ENCODE measurements at regions not wholly inside any gene's neighbourhood (a gene's known extent, or its start where the extent isn't known, plus 50 kb on each side); places are given as distances from the start of the nearest gene placed in this dataset.
"Not testable (repeated sequence)": the region's sequence is repeated elsewhere in the genome, so short reads cannot be mapped to it uniquely, and the experiment has no call there.

DNA sequence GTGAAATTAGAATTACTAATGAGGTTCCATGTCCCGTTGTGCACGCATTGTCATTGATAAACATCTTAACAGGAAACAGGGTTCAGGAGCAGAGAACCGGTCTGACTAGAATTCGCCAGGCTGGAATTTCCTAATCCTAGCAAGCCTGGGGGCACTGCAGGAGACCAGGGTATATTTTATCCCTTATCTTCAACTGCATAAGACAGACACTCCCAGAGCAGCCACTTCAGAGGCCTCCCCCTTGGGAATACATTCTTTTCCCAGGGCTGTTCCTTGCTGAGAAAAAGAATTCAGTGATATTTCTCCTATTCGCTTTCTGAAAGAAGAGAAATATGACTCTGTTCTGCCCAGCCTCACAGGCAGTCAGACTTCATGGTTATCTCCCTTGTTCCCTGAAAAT is 416.6 kb upstream of the HTR2C start:
- H3K4me3 ChIP-seq (ENCODE audit: low read depth, low read length); H3K4me1 ChIP-seq (ENCODE audit: control insufficient read depth, insufficient read depth, low read length); H3K36me3 ChIP-seq (ENCODE audit: control insufficient read depth, insufficient read depth, low read length); H3K27ac ChIP-seq (ENCODE audit: low read depth, low read length); H3K27me3 ChIP-seq (ENCODE audit: control insufficient read depth, insufficient read depth, low read length); H3K9ac ChIP-seq (ENCODE audit: low read depth, low read length): not testable (repeated sequence)
- H3K9me3 ChIP-seq (ENCODE audit: control insufficient read depth, insufficient read depth, low read length): peaks cover 30% of the 10 kb centered on the region

DNA sequence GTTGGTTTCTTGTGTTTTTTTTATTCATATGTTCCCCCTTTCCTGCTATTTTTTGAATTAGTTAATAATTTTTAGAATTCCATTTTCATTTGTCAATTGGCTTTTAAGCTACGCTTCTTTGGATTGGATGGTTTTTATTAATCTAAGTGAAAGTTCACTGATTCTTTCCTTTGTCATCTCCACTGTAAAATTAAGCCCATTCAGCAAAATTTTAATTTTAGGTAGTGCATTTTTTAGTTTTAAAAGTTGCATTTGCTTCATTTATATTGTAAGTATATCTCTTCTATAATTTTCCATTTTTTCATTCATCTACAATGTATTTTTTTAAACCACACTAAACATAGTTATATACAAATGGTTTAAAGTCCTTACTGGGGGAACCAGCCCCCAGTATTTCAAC is 417.3 kb upstream of the HTR2C start:
- H3K9me3 ChIP-seq (ENCODE audit: control insufficient read depth, insufficient read depth, low read length): peaks cover 30% of the 10 kb centered on the region
- no peak overlapping the region for H3K27ac ChIP-seq (ENCODE audit: low read depth, low read length)
- no peak overlapping the region for H3K9ac ChIP-seq (ENCODE audit: low read depth, low read length)
- no peaks in the 10 kb centered on the region for H3K36me3 ChIP-seq (ENCODE audit: control insufficient read depth, insufficient read depth, low read length)
- H3K4me3 ChIP-seq (ENCODE audit: low read depth, low read length): no peak overlapping the region; the same call in 1 of the 2 replicates
- no peaks in the 10 kb centered on the region for H3K27me3 ChIP-seq (ENCODE audit: control insufficient read depth, insufficient read depth, low read length)
- H3K4me1 ChIP-seq (ENCODE audit: control insufficient read depth, insufficient read depth, low read length): no peaks in the 10 kb centered on the region

DNA sequence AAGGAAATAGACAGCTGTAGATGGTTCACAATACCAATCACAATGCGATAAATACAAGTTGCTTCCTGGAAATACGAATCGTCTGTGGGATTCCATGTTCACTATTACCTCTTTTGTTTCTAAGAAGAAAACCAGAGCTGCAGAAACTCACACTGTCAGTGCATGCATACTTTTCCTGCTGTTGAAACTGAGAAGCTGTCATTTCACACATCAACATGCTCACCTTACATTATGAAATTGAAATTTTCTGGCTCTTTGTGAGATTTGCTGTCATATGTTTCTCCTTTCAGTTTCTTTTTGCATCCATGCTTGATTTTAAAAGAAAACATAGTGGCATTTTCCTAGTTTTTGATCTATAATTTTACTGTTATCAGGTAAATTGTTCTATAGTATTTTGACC is 418.3 kb upstream of the HTR2C start:
- Histone ChIP-seq H3K9ac (ENCODE audit: low read depth, low read length) (no peak overlapping the region), H3K27me3 (ENCODE audit: control insufficient read depth, insufficient read depth, low read length) (no peaks in the 10 kb centered on the region), H3K27ac (ENCODE audit: low read depth, low read length) (no peak overlapping the region), H3K4me1 (ENCODE audit: control insufficient read depth, insufficient read depth, low read length) (no peaks in the 10 kb centered on the region), H3K4me3 (ENCODE audit: low read depth, low read length) (no peak overlapping the region), H3K36me3 (ENCODE audit: control insufficient read depth, insufficient read depth, low read length) (no peaks in the 10 kb centered on the region), H3K9me3 (ENCODE audit: control insufficient read depth, insufficient read depth, low read length) (peaks cover 30% of the 10 kb centered on the region)

DNA sequence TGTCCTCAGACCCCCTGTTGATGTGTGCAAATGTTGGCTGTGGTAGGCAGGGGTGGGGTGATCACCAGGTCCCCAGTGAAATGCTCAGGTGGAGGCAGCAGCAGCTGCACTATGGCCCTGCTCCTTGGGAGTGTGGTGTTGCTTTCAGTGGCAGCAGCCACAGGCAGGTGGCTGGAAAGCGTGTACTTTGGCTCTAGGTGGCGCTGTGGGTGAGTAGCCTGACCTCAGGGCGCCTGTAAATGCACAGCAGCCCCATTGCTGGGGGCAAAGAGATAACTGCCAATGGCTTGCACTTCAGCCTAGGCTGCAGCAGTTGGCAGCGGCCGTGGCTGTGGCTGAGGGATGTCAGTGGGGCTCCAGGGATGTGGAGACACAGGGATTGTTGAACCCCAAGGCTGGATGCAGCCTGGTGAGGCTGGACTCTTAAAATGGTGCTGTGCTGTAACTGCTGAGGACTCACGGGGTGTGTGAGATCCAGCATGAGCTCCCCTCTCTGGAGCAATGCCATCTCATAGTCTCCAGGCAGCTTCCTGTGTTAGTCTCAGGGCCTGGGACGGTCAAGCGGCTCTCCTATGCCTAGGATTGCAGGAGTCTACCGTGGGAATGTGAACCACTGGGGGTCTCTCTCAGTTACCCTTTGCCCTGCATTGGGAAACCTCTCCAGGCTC is 421.7 kb upstream of the HTR2C start:
- no peaks in the 10 kb centered on the region for H3K4me1 ChIP-seq (ENCODE audit: control insufficient read depth, insufficient read depth, low read length)
- no peaks in the 10 kb centered on the region for H3K27me3 ChIP-seq (ENCODE audit: control insufficient read depth, insufficient read depth, low read length)
- peaks cover 17% of the 10 kb centered on the region for H3K9me3 ChIP-seq (ENCODE audit: control insufficient read depth, insufficient read depth, low read length)
- H3K36me3 ChIP-seq (ENCODE audit: control insufficient read depth, insufficient read depth, low read length): no peaks in the 10 kb centered on the region
- H3K9ac ChIP-seq (ENCODE audit: low read depth, low read length): no peak overlapping the region
- no peak overlapping the region for H3K27ac ChIP-seq (ENCODE audit: low read depth, low read length)
- H3K4me3 ChIP-seq (ENCODE audit: low read depth, low read length): no peak overlapping the region

DNA sequence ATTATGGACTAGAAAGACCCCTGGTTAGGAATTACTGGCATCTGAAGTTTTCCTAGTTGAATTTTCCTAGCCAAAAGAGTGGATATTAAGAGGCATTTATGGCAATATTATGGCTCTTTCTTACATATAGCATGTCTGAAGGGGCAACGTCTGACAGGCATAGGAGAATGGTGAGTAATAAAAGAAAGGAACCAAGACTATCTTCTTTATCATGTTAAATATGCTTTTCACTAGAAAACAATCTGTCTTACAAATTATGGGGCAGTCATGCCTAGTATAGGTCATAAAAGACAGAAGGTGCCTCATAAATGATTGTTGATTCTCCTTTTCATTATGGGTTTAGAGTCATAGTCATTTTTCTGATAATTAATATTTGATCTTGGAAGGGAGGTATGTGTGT is 431.1 kb upstream of the HTR2C start:
- no peak overlapping the region for H3K9ac ChIP-seq (ENCODE audit: low read depth, low read length)
- H3K9me3 ChIP-seq (ENCODE audit: control insufficient read depth, insufficient read depth, low read length): no peaks in the 10 kb centered on the region
- no peaks in the 10 kb centered on the region; the same call in 1 of the 2 replicates for H3K27me3 ChIP-seq (ENCODE audit: control insufficient read depth, insufficient read depth, low read length)
- H3K36me3 ChIP-seq (ENCODE audit: control insufficient read depth, insufficient read depth, low read length): no peaks in the 10 kb centered on the region
- no peak overlapping the region for H3K4me3 ChIP-seq (ENCODE audit: low read depth, low read length)
- H3K4me1 ChIP-seq (ENCODE audit: control insufficient read depth, insufficient read depth, low read length): peaks cover 17% of the 10 kb centered on the region
- no peak overlapping the region for H3K27ac ChIP-seq (ENCODE audit: low read depth, low read length)

DNA sequence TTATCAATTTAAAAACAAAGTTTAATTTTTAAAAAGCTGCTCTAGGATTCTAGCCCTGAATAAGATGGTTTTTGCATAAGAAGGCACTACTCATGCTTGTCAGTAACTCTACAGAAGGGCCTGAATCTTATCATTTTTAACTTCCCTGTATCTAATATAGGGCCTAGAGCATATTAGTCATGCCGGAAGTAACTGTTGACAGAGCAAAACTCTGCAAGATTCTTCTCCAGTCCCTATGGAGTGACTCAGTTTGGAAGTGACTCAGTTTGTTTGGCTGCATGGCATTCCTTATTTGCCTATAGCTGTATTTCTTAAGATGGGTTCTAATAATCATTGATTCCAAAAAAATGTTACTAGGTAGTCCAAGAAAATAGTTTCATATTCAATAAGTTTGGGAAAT is 431.8 kb upstream of the HTR2C start:
- peaks cover 17% of the 10 kb centered on the region for H3K4me1 ChIP-seq (ENCODE audit: control insufficient read depth, insufficient read depth, low read length)
- H3K4me3 ChIP-seq (ENCODE audit: low read depth, low read length): no peak overlapping the region
- H3K36me3 ChIP-seq (ENCODE audit: control insufficient read depth, insufficient read depth, low read length): no peaks in the 10 kb centered on the region
- H3K9ac ChIP-seq (ENCODE audit: low read depth, low read length): no peak overlapping the region
- no peaks in the 10 kb centered on the region for H3K9me3 ChIP-seq (ENCODE audit: control insufficient read depth, insufficient read depth, low read length)
- H3K27ac ChIP-seq (ENCODE audit: low read depth, low read length): no peak overlapping the region
- H3K27me3 ChIP-seq (ENCODE audit: control insufficient read depth, insufficient read depth, low read length): no peaks in the 10 kb centered on the region; the same call in 1 of the 2 replicates

DNA sequence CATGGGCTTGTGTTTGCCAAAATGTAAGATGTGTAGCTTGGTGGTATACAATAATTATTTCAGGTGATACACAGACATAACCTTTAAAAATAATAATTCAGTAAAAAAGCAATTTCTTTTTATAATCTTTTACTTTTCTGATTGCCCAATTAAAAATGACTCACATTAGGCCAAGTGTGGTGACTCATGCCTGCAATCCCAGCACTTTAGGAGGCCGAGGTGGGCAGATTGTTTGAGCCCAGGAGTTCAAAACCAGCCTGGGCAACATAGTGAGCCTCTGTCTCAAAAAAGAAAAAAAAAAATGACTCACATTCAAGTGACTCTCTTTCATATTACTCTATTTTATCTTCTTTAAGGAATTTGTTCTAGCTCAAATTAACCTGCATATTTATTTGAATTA is 449.4 kb upstream of the HTR2C start:
- H3K9ac ChIP-seq (ENCODE audit: low read depth, low read length): no peak overlapping the region
- no peak overlapping the region for H3K4me3 ChIP-seq (ENCODE audit: low read depth, low read length)
- H3K27me3 ChIP-seq (ENCODE audit: control insufficient read depth, insufficient read depth, low read length): no peaks in the 10 kb centered on the region
- no peaks in the 10 kb centered on the region for H3K4me1 ChIP-seq (ENCODE audit: control insufficient read depth, insufficient read depth, low read length)
- H3K36me3 ChIP-seq (ENCODE audit: control insufficient read depth, insufficient read depth, low read length): no peaks in the 10 kb centered on the region
- no peaks in the 10 kb centered on the region for H3K9me3 ChIP-seq (ENCODE audit: control insufficient read depth, insufficient read depth, low read length)
- H3K27ac ChIP-seq (ENCODE audit: low read depth, low read length): no peak overlapping the region

DNA sequence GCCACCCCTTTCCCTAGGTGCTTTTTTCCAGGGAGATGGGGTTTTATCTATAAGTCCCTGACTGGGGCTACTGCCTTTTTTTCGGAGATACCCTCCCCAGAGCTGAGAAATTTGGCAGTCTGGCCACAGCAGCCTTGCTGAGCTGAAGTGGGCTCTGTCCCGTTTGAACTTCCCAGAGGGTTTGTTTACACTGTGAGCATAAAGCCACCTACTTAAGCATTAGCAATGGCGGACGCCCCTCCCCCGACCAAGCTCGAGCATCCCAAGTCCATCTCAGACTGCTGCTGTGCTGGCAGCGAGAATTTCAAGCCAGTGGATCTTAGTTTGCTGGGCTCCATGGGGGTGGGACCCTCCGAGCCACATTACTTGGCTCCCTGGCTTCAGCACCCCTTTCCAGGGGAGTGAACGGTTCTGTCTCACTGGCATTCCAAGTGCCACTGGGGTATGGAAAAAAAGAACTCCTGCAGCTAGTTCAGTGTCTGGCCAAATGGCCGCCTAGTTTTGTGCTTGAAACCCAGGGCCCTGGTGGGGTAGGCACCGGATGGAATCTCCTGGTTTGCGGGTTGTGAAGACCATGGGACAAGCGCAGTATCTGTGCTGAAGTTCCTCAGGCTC is 456.4 kb upstream of the HTR2C start:
- Histone ChIP-seq H3K27ac (ENCODE audit: low read depth, low read length) (no peak overlapping the region), H3K9ac (ENCODE audit: low read depth, low read length) (no peak overlapping the region), H3K36me3 (ENCODE audit: control insufficient read depth, insufficient read depth, low read length) (no peaks in the 10 kb centered on the region), H3K4me3 (ENCODE audit: low read depth, low read length) (no peak overlapping the region), H3K9me3 (ENCODE audit: control insufficient read depth, insufficient read depth, low read length) (no peaks in the 10 kb centered on the region), H3K4me1 (ENCODE audit: control insufficient read depth, insufficient read depth, low read length) (no peaks in the 10 kb centered on the region; the same call in 1 of the 2 replicates), H3K27me3 (ENCODE audit: control insufficient read depth, insufficient read depth, low read length) (no peaks in the 10 kb centered on the region)

DNA sequence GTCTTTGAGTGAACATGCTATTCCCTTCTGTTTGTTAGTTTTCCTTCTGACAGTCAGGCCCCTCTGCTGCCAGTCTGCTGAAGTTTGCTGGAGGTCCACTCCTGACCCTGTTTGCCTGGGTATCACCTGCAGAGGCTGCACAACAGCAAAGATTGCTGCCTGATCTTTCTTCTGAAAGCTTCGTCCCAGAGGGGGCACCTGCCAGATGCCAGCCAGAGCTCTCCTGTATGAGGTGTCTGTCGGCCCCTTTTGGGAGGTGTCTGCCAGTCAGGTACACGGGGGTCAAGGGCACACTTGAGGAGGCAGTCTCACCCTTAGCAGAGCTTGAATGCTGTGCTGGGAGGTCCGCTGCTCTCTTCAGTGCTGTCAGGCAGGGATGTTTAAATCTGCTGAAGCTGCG is 456.9 kb upstream of the HTR2C start:
- no peaks in the 10 kb centered on the region for H3K36me3 ChIP-seq (ENCODE audit: control insufficient read depth, insufficient read depth, low read length)

DNA sequence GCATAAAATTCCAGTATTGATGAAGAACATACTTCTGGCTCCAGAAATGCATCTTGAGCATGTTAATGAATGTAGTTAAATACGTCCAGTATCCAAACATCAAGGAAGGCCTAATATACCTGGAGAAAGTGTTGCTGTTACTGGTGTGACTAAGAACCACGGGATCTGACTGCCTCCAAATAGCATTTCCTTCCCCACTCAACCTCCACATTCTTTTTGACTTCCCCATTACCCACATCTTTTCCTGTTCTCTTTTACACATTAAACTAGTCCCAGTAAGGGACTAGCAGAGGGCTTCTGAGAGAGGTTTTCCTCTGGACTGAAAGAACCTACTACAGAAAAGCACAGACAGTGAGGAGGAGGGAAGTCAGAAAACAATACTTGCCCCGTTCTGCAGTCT is 482.8 kb upstream of the HTR2C start:
- peaks cover 7% of the 10 kb centered on the region for H3K4me1 ChIP-seq (ENCODE audit: control insufficient read depth, insufficient read depth, low read length)

More for the DNA sequence above, 456.9 kb upstream of the HTR2C start:
- Histone ChIP-seq H3K9me3 (ENCODE audit: control insufficient read depth, insufficient read depth, low read length) (no peaks in the 10 kb centered on the region), H3K27me3 (ENCODE audit: control insufficient read depth, insufficient read depth, low read length) (no peaks in the 10 kb centered on the region), H3K9ac (ENCODE audit: low read depth, low read length) (no peak overlapping the region), H3K27ac (ENCODE audit: low read depth, low read length) (no peak overlapping the region), H3K4me3 (ENCODE audit: low read depth, low read length) (no peak overlapping the region), H3K4me1 (ENCODE audit: control insufficient read depth, insufficient read depth, low read length) (no peaks in the 10 kb centered on the region; the same call in 1 of the 2 replicates)

DNA sequence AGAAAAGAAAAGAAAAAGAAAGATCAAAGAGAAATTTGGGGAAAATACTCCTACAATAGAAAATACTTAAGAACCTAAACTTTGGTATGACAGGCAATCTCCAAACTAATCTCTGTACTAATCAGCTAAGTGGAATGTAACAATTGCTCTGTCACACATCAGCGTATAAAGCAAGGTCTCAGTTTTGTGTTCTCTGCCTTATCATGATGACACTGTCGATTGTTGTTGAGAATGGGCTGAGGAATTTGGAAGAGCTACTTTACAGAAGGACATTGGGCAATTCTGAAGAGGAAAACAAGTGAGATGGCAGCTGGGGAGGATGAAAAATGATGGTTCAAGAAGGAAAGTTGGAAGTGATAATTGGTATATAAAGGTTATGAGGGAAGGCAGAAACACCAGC is 486.0 kb upstream of the HTR2C start:
- Histone ChIP-seq H3K27ac (ENCODE audit: low read depth, low read length) (no peak overlapping the region), H3K36me3 (ENCODE audit: control insufficient read depth, insufficient read depth, low read length) (no peaks in the 10 kb centered on the region), H3K4me1 (ENCODE audit: control insufficient read depth, insufficient read depth, low read length) (peaks cover 7% of the 10 kb centered on the region), H3K9ac (ENCODE audit: low read depth, low read length) (no peak overlapping the region), H3K27me3 (ENCODE audit: control insufficient read depth, insufficient read depth, low read length) (peaks cover 7% of the 10 kb centered on the region; the same call in 1 of the 2 replicates), H3K9me3 (ENCODE audit: control insufficient read depth, insufficient read depth, low read length) (no peaks in the 10 kb centered on the region), H3K4me3 (ENCODE audit: low read depth, low read length) (no peak overlapping the region)

More for the DNA sequence above, 482.8 kb upstream of the HTR2C start:
- Histone ChIP-seq H3K27me3 (ENCODE audit: control insufficient read depth, insufficient read depth, low read length) (peaks cover 10% of the 10 kb centered on the region; the same call in 1 of the 2 replicates), H3K4me3 (ENCODE audit: low read depth, low read length) (no peak overlapping the region), H3K9me3 (ENCODE audit: control insufficient read depth, insufficient read depth, low read length) (no peaks in the 10 kb centered on the region), H3K9ac (ENCODE audit: low read depth, low read length) (no peak overlapping the region), H3K27ac (ENCODE audit: low read depth, low read length) (no peak overlapping the region), H3K36me3 (ENCODE audit: control insufficient read depth, insufficient read depth, low read length) (no peaks in the 10 kb centered on the region)
